PFSK-1 (cell line): ENCODE measurements at regions not wholly inside any gene's neighbourhood (a gene's known extent, or its start where the extent isn't known, plus 50 kb on each side); places are given as distances from the start of the nearest gene placed in this dataset.

Source experiments
- FOXP2 ChIP-seq: optimal IDR thresholded peaks from 2 replicates; pipeline ENCODE3; 2011; ENCODE audit warnings: borderline replicate concordance, control low read depth, inconsistent platforms; ENCODE audit not compliant: insufficient read depth; ENCODE audit errors: extremely low read length, extremely low read depth
- POLR2AphosphoS5 ChIP-seq: IDR thresholded peaks from 2 replicates; pipeline ENCODE4 v1.6.1; 2012; ENCODE audit warnings: low read depth, mild to moderate bottlenecking, control low read depth, low read length, moderate library complexity
- SIN3A ChIP-seq: IDR thresholded peaks from 2 replicates; pipeline ENCODE4 v1.6.1; 2012; ENCODE audit warnings: mild to moderate bottlenecking, low read length, moderate library complexity, borderline replicate concordance; ENCODE audit not compliant: insufficient read depth
- TAF1 ChIP-seq: IDR thresholded peaks from 2 replicates; pipeline ENCODE4 v1.6.1; 2012; ENCODE audit warnings: low read length, control low read depth, borderline replicate concordance; ENCODE audit not compliant: insufficient read depth
- TF ChIP-seq, protein P1 (sequence below), 2 experiments: IDR thresholded peaks; 2 replicates each; pipeline versions ENCODE4 v1.6.1 to v1.8.0; 2011 to 2012; ENCODE audit warnings: low read depth in 2 of 2, low read length in 2 of 2, control low read depth in 1 of 2, inconsistent platforms in 1 of 2, mild to moderate bottlenecking in 1 of 2, moderate library complexity in 1 of 2; ENCODE audit not compliant: insufficient read depth in 1 of 2

DNA sequence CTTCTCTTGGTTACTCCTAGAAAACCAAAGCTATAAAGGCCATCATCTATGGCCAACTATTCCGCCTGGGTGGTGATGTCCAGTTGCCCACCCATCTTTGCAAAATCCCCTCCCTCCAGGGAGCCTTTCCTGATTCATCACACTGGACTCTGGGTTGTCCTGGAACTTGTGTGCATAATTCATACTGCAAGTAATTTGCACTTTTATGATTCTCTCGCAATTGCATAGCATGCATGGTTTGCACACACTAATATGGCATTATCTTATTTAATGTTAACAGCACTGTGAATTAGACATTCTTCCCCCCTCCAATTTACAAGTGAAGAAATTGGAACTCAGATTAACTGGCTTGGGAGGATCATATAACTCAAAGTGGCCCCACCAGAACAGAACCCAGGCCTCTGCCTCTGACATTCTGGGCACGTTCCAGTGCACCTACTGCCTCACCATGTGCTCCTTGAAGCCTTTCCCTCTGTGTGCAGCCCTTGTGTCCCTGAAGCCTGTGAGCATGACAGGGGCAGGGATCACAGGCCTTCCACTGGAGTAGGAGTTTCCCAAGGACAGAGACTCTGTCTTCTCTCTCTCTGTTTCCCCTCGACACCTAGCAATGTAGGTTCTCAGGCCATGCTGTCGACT is 98.9 kb upstream of the IPO9 start:
- TF ChIP-seq FOXP2 (no peak), POLR2AphosphoS5 (no peak), TAF1 (no peak)
- TF ChIP-seq, protein P1, sequence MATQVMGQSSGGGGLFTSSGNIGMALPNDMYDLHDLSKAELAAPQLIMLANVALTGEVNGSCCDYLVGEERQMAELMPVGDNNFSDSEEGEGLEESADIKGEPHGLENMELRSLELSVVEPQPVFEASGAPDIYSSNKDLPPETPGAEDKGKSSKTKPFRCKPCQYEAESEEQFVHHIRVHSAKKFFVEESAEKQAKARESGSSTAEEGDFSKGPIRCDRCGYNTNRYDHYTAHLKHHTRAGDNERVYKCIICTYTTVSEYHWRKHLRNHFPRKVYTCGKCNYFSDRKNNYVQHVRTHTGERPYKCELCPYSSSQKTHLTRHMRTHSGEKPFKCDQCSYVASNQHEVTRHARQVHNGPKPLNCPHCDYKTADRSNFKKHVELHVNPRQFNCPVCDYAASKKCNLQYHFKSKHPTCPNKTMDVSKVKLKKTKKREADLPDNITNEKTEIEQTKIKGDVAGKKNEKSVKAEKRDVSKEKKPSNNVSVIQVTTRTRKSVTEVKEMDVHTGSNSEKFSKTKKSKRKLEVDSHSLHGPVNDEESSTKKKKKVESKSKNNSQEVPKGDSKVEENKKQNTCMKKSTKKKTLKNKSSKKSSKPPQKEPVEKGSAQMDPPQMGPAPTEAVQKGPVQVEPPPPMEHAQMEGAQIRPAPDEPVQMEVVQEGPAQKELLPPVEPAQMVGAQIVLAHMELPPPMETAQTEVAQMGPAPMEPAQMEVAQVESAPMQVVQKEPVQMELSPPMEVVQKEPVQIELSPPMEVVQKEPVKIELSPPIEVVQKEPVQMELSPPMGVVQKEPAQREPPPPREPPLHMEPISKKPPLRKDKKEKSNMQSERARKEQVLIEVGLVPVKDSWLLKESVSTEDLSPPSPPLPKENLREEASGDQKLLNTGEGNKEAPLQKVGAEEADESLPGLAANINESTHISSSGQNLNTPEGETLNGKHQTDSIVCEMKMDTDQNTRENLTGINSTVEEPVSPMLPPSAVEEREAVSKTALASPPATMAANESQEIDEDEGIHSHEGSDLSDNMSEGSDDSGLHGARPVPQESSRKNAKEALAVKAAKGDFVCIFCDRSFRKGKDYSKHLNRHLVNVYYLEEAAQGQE (IDR thresholded peaks at IDR 0.05; ENCODE audit: insufficient read depth in 1 of 2, low read depth in 2 of 2, low read length in 2 of 2), result no peak

DNA sequence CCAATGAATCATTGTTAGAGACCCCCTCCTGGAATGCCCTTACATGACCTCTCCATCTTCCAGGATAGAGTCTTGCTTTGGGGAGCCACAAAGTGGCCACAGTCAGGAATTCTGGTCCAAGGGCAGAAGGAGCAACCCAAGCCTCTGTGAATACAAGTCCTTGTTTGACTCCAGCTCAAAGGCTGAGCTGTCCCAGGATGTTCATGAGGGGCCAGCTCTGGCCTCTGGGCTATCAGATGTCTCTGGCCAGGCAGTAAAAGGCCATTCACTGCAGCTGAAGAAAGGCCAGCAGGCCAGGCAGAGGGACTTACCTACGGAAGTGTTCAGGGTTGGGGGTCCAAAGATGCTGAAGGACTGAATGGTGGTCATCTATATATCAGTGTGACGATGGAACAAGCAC is 98.3 kb upstream of the IPO9 start:
- TF ChIP-seq TAF1 (no peak), SIN3A (no peak), FOXP2 (no peak), POLR2AphosphoS5 (no peak)
- TF ChIP-seq, protein P1 (IDR thresholded peaks at IDR 0.05; ENCODE audit: insufficient read depth in 1 of 2, low read depth in 2 of 2, low read length in 2 of 2), result no peak

GRCh38 chr1:201731142-201731541 is 97.8 kb upstream of the IPO9 start:
- TF ChIP-seq FOXP2 (no peak), TAF1 (no peak), SIN3A (no peak), POLR2AphosphoS5 (no peak)
- TF ChIP-seq, protein P1 (IDR thresholded peaks at IDR 0.05; ENCODE audit: insufficient read depth in 1 of 2, low read depth in 2 of 2, low read length in 2 of 2), result no peak

GRCh38 chr1:201731592-201731991 is 97.4 kb upstream of the IPO9 start:
- TF ChIP-seq, protein P1 (IDR thresholded peaks at IDR 0.05; ENCODE audit: insufficient read depth in 1 of 2, low read depth in 2 of 2, low read length in 2 of 2), result no peak
- no peak for TF ChIP-seq TAF1

DNA sequence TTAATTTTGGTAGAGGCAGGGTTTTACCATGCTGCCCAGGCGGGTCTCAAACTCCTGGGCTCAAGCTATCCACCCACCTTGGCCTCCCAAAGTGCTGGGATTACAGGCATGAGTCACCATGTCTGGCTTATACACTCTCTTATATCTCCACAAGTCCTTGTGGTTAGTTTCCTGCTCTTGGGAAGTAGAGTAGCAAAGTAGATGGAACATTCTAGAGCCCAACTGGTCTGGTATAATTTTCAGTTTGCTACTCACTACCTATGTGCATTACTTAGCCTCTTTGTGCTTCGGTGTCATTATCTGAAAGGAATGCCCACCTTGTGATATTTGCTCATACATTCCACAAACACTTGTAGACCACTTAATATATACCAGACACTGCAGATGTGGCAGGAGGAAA is 96.6 kb upstream of the IPO9 start:
- TF ChIP-seq FOXP2 (no peak), POLR2AphosphoS5 (no peak), SIN3A (no peak), TAF1 (no peak)
- TF ChIP-seq, protein P1 (IDR thresholded peaks at IDR 0.05; ENCODE audit: insufficient read depth in 1 of 2, low read depth in 2 of 2, low read length in 2 of 2), result no peak
